ENCODE measurements at regions not wholly inside any gene's neighbourhood (a gene's known extent, or its start where the extent isn't known, plus 50 kb on each side); places are given as distances from the start of the nearest gene placed in this dataset.

- peaks cover 0 to 6% of the 10 kb centered on the region in 2 donors for H3K4me1 ChIP-seq
- no peak for DNase-seq
- H3K4me3 ChIP-seq (replicated peaks in 1 of 3), result no peak overlapping the region
- no peaks in the 10 kb centered on the region for H3K9me3 ChIP-seq
- H3K27me3 ChIP-seq, result no peaks in the 10 kb centered on the region
- H3K27ac ChIP-seq, result no peak overlapping the region
- TF ChIP-seq CTCF (IDR thresholded peaks at IDR 0.05) (no peak), POLR2A (IDR thresholded peaks at IDR 0.05) (no peak)
- intact Hi-C loops (cut with DNase I), result no loop called here
- no peaks in the 10 kb centered on the region for H3K36me3 ChIP-seq
- WGBS, 2 donors, result 89 to 93% methylated on average over 5 of the region's 5 CpGs
Observed at GRCh38 chrX:39958850-39959249, 138.9 kb downstream of the BCOR start.

GRCh38 chrX:39960219-39960618 is 137.5 kb downstream of the BCOR start:
- Histone ChIP-seq H3K36me3 (no peaks in the 10 kb centered on the region), H3K9me3 (no peaks in the 10 kb centered on the region), H3K4me1 (no peaks in the 10 kb centered on the region), H3K27me3 (no peaks in the 10 kb centered on the region), H3K4me3 (replicated peaks in 1 of 3) (no peak overlapping the region), H3K27ac (no peak overlapping the region)
- TF ChIP-seq CTCF (IDR thresholded peaks at IDR 0.05) (no peak), POLR2A (IDR thresholded peaks at IDR 0.05) (no peak)
- DNase-seq, result no peak
- intact Hi-C loops (cut with DNase I), result no loop called here
- 79 to 83% methylated on average over 4 of the region's 4 CpGs for WGBS, 2 donors

- H3K36me3 ChIP-seq, result no peaks in the 10 kb centered on the region
- H3K9me3 ChIP-seq, result no peaks in the 10 kb centered on the region
- H3K4me1 ChIP-seq, result no peaks in the 10 kb centered on the region
- 93% methylated on average over 4 of the region's 4 CpGs for WGBS, 2 donors
- intact Hi-C loops (cut with DNase I), result no loop called here
- H3K27me3 ChIP-seq, result no peaks in the 10 kb centered on the region
- no peak overlapping the region for H3K4me3 ChIP-seq (replicated peaks in 1 of 3)
- no peak for TF ChIP-seq POLR2A (IDR thresholded peaks at IDR 0.05)
- TF ChIP-seq CTCF (IDR thresholded peaks at IDR 0.05), result no peak
- H3K27ac ChIP-seq, result no peak overlapping the region
- no peak for DNase-seq
Observed at GRCh38 chrX:39961441-39961840, 136.3 kb downstream of the BCOR start.

GRCh38 chrX:39965051-39965573 is 132.6 kb downstream of the BCOR start:
- Histone ChIP-seq H3K27ac (no peak overlapping the region), H3K9me3 (no peaks in the 10 kb centered on the region), H3K36me3 (no peaks in the 10 kb centered on the region), H3K27me3 (no peaks in the 10 kb centered on the region), H3K4me1 (peaks cover 0 to 10% of the 10 kb centered on the region in 2 donors), H3K4me3 (replicated peaks in 1 of 3) (no peak overlapping the region)
- intact Hi-C loops (cut with DNase I), result no loop called here
- TF ChIP-seq POLR2A (IDR thresholded peaks at IDR 0.05) (no peak), CTCF (IDR thresholded peaks at IDR 0.05) (no peak)
- WGBS, 2 donors, result 88 to 100% methylated on average over 1 of the region's 1 CpG
- no peak for DNase-seq

GRCh38 chrX:39966176-39966575 is 131.6 kb downstream of the BCOR start:
- H3K36me3 ChIP-seq, result no peaks in the 10 kb centered on the region
- no peaks in the 10 kb centered on the region for H3K9me3 ChIP-seq
- H3K27me3 ChIP-seq, result no peaks in the 10 kb centered on the region
- WGBS, 2 donors, result 78 to 81% methylated on average over 7 to 8 of the region's 8 CpGs
- no peak for TF ChIP-seq POLR2A (IDR thresholded peaks at IDR 0.05)
- no peak for TF ChIP-seq CTCF (IDR thresholded peaks at IDR 0.05)
- no peak for DNase-seq
- no peak overlapping the region for H3K4me3 ChIP-seq (replicated peaks in 1 of 3)
- peaks cover 0 to 10% of the 10 kb centered on the region in 2 donors for H3K4me1 ChIP-seq
- intact Hi-C loops (cut with DNase I), result no loop called here
- H3K27ac ChIP-seq, result no peak overlapping the region

All from thyroid gland (tissue), 4 donors.